HCT116 (cell line): ENCODE measurements at regions not wholly inside any gene's neighbourhood (a gene's known extent, or its start where the extent isn't known, plus 50 kb on each side); places are given as distances from the start of the nearest gene placed in this dataset.

Experiments
- ATAC-seq: fragments of 200-7000 bp; cut with Tn5 transposase; 2 replicates; pipeline ENCODE4 v1.9.1; 2020; ENCODE audit warnings: mild to moderate bottlenecking, moderate library complexity
- BruUV-seq: library from RNA; stranded (reverse); fragments of 400-500 nt; replicated peaks from 2 replicates; lab custom pipeline; 2021; lab: Mats Ljungman, UMichigan
- CTCF ChIA-PET: fragments of 300-600 bp; sonication (Branson Sonifier 250); formaldehyde crosslinking; loops from one replicate; lab custom pipeline; 2021; ENCODE audit warnings: antibody characterized with exemption; lab: Charles Lee
- POLR2A ChIA-PET: fragments of 300-600, 350-600 bp; sonication (Branson Sonifier 250); formaldehyde crosslinking; loops from one replicate; lab custom pipeline; 2021; ENCODE audit warnings: antibody characterized with exemption; lab: Charles Lee
- RAD21 ChIA-PET, 2 experiments: fragments of 300-600 bp; sonication (Branson Sonifier 250); formaldehyde crosslinking; loops; one replicate each; lab custom pipeline; 2023; ENCODE audit warnings: low total read pairs in 2 of 2; ENCODE audit not compliant: uncharacterized antibody in 2 of 2, unreplicated experiment in 2 of 2, low non-redundant PET in 1 of 2; lab: Charles Lee
- DNase-seq: peaks from one replicate; pipeline ENCODE4 v3.0.0-alpha.2; 2010; ENCODE audit warnings: low read depth, low spot score
- H2AFZ ChIP-seq: fragments of 200-600 bp; shearing (Covaris generic), sonication (generic); 2 replicates; pipeline ENCODE4 v1.6.1; 2017; ENCODE audit warnings: low read depth, mixed run types, mixed read lengths, antibody characterized with exemption, low read length; ENCODE audit not compliant: poor library complexity, severe bottlenecking
- H3K27ac ChIP-seq: 2 replicates; pipeline ENCODE4 v1.5.1; 2012; ENCODE audit warnings: low read depth, low read length
- H3K27me3 ChIP-seq: fragments of 200-600 bp; sonication (generic); 2 replicates; pipeline ENCODE4 v1.6.1; 2016; ENCODE audit warnings: mixed run types, low read length, mixed read lengths; ENCODE audit not compliant: insufficient read depth
- H3K36me3 ChIP-seq, 2 experiments: fragments of 200-500 bp in 1 of 2; fragments of 200-600 bp in 1 of 2; sonication (Bioruptor generic) in 1 of 2; sonication (generic) in 1 of 2; 2 replicates each; pipeline versions ENCODE4 v1.5.1 to v1.6.1; 2014 to 2016; ENCODE audit warnings: low read length in 2 of 2, inconsistent platforms in 1 of 2, mixed read lengths in 1 of 2, mixed run types in 1 of 2; ENCODE audit not compliant: insufficient read depth in 2 of 2, control insufficient read depth in 1 of 2
- H3K4me1 ChIP-seq, 2 experiments: fragments of 200-600 bp in 1 of 2; sonication (generic) in 1 of 2; 2 replicates each; pipeline versions ENCODE4 v1.5.1 to v1.6.1; 2012 to 2017; ENCODE audit warnings: low read length in 2 of 2, inconsistent platforms in 1 of 2, mild to moderate bottlenecking in 1 of 2, mixed read lengths in 1 of 2, mixed run types in 1 of 2, moderate library complexity in 1 of 2; ENCODE audit not compliant: insufficient read depth in 2 of 2, control insufficient read depth in 1 of 2
- H3K4me2 ChIP-seq: fragments of 200-600 bp; sonication (generic); 2 replicates; pipeline ENCODE4 v1.6.1; 2017; ENCODE audit warnings: mixed run types, low read length, mixed read lengths
- H3K4me3 ChIP-seq, 2 experiments: fragments of 200-600 bp in 1 of 2; sonication (generic) in 1 of 2; replicated peaks in 1 of 2; 2 replicates each; pipeline ENCODE4 v1.5.1; 2011 to 2016; ENCODE audit warnings: low read length in 2 of 2, control low read depth in 1 of 2, low read depth in 1 of 2, mild to moderate bottlenecking in 1 of 2, mixed read lengths in 1 of 2, mixed run types in 1 of 2
- H3K79me2 ChIP-seq: fragments of 200-600 bp; sonication (generic); 2 replicates; pipeline ENCODE4 v1.6.1; 2017; ENCODE audit warnings: mild to moderate bottlenecking, mixed run types, low read length, moderate library complexity, mixed read lengths; ENCODE audit not compliant: insufficient read depth
- H3K9ac ChIP-seq: fragments of 200-600 bp; sonication (generic); 2 replicates; pipeline ENCODE4 v1.6.1; 2016; ENCODE audit warnings: low read length, mixed read lengths
- H3K9me2 ChIP-seq: fragments of 200-600 bp; sonication (generic), shearing (Covaris generic); 2 replicates; pipeline ENCODE4 v1.6.1; 2017; ENCODE audit warnings: mixed run types, mild to moderate bottlenecking, moderate library complexity; ENCODE audit not compliant: insufficient read depth
- H3K9me3 ChIP-seq, 2 experiments: fragments of 200-500 bp in 1 of 2; fragments of 200-600 bp in 1 of 2; sonication (Bioruptor generic) in 1 of 2; sonication (generic) in 1 of 2; 2 replicates each; pipeline ENCODE4 v1.6.1; 2014 to 2017; ENCODE audit warnings: low read length in 2 of 2, mixed read lengths in 2 of 2, inconsistent platforms in 1 of 2, low read depth in 1 of 2, mild to moderate bottlenecking in 1 of 2, mixed run types in 1 of 2, moderate library complexity in 1 of 2; ENCODE audit not compliant: control insufficient read depth in 1 of 2, insufficient read depth in 1 of 2
- H4K20me1 ChIP-seq: fragments of 200-600 bp; sonication (generic), shearing (Covaris generic); 2 replicates; pipeline ENCODE4 v1.6.1; 2017; ENCODE audit warnings: mixed run types, mild to moderate bottlenecking, moderate library complexity; ENCODE audit not compliant: insufficient read depth
- CBX3 ChIP-seq: IDR thresholded peaks from 2 replicates; pipeline ENCODE4 v1.6.1; 2012; ENCODE audit warnings: low read depth
- CEBPB ChIP-seq: IDR thresholded peaks from 2 replicates; pipeline ENCODE4 v1.6.1; 2012; ENCODE audit warnings: low read depth
- CTCF ChIP-seq, 3 experiments: fragments of 200-600 bp in 1 of 3; sonication (generic) in 1 of 3; IDR thresholded peaks in 2 of 3; conservative IDR thresholded peaks in 1 of 3; 2 replicates each; pipeline ENCODE4 v1.5.1; 2012 to 2017; ENCODE audit warnings: low read depth in 2 of 3, low read length in 2 of 3, antibody characterized with exemption in 1 of 3, borderline replicate concordance in 1 of 3, control low read depth in 1 of 3, mild to moderate bottlenecking in 1 of 3, mixed read lengths in 1 of 3, mixed run types in 1 of 3, moderate library complexity in 1 of 3; ENCODE audit not compliant: insufficient read depth in 1 of 3
- EGR1 ChIP-seq: IDR thresholded peaks from 2 replicates; pipeline ENCODE4 v1.6.1; 2012; ENCODE audit warnings: low read depth
- ELF1 ChIP-seq: IDR thresholded peaks from 2 replicates; pipeline ENCODE4 v1.6.1; 2012; ENCODE audit warnings: low read depth, borderline replicate concordance
- EZH2 ChIP-seq: fragments of 200-600 bp; sonication (generic); IDR thresholded peaks from 2 replicates; pipeline ENCODE4 v1.6.1; 2017; ENCODE audit warnings: antibody characterized with exemption, mixed run types
- EZH2phosphoT487 ChIP-seq: fragments of 200-600 bp; IDR thresholded peaks from 2 replicates; pipeline ENCODE4 v1.6.1; 2018; ENCODE audit warnings: antibody characterized with exemption, borderline replicate concordance
- JUND ChIP-seq: IDR thresholded peaks from 2 replicates; pipeline ENCODE4 v1.6.1; 2012
- POLR2A ChIP-seq: IDR thresholded peaks from 2 replicates; pipeline ENCODE4 v1.7.0; 2011; ENCODE audit warnings: borderline replicate concordance; ENCODE audit not compliant: insufficient read depth, insufficient read length; ENCODE audit errors: extremely low read depth
- POLR2AphosphoS5 ChIP-seq: IDR thresholded peaks from 2 replicates; pipeline ENCODE4 v1.6.1; 2011; ENCODE audit warnings: mild to moderate bottlenecking, low read depth, low read length, moderate library complexity
- REST ChIP-seq: IDR thresholded peaks from 2 replicates; pipeline ENCODE4 v1.6.1; 2012; ENCODE audit warnings: low read depth
- SIN3A ChIP-seq: IDR thresholded peaks from 2 replicates; pipeline ENCODE4 v1.6.1; 2012; ENCODE audit warnings: low read depth
- intact Hi-C: fragments of 100-400 bp; cut with micrococcal nuclease; formaldehyde crosslinking; loops from 2 replicates; pipeline ENCODE4 v1.10.0; 2022

DNA sequence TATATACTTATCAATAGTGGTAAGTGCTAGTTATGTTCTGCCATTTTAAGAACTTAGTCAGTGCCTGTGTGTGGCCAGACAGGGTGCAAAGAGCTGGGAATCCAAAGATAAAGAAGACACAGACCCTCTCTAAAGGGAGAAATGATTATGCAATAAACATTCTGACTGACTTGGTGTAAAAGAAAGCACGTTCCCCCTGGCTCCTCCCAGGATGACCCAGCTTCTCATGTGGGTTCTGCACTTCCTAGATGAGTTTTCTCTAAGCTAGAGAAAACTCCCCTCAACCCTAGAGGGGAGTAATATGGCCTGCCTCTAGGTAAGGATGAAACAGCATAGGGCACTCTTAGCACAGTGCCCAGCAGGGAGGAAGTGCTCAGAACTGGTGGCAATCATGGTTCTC is 231.2 kb downstream of the VRK1 start (continued):
- TF ChIP-seq CTCF (IDR thresholded peaks at IDR 0.05 in 2 of 3, conservative IDR thresholded peaks at IDR 0.05 in 1 of 3; ENCODE audit: borderline replicate concordance in 1 of 3, insufficient read depth in 1 of 3, low read depth in 2 of 3, low read length in 2 of 3) = no peak
- no peak for TF ChIP-seq SIN3A
- TF ChIP-seq ELF1 = no peak
- no peak for TF ChIP-seq POLR2A
- no peak for TF ChIP-seq EGR1

DNA sequence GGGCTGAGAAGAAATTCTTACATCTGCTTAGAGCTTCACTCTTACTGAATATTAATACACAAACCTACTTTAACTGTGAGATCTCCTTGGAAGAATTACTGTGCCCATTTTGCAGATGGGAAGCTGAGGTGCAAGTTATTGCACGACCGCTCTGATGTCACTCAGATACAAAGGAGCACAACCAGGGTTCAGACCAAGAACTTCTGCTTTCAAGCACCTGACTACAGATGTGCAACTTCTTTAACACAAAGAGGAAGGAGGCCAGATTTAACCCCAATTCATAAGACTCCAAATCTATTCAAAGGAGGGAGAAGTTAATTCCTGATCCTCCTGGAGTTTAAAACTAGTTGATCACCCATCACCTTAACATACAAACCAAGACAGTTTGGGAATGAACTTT is 232.6 kb downstream of the VRK1 start:
- no TSS peak for BruUV-seq
- Histone ChIP-seq H2AFZ (no peak overlapping the region), H3K36me3 (no peaks in the 10 kb centered on the region), H3K79me2 (no peaks in the 10 kb centered on the region), H3K9ac (no peak overlapping the region), H3K4me1 (no peaks in the 10 kb centered on the region), H3K9me2 (no peaks in the 10 kb centered on the region), H3K4me2 (no peak overlapping the region), H3K27ac (no peak overlapping the region), H3K27me3 (no peaks in the 10 kb centered on the region), H3K4me3 (no peak overlapping the region), H3K9me3 (no peaks in the 10 kb centered on the region), H4K20me1 (no peaks in the 10 kb centered on the region)
- RAD21 ChIA-PET = no interaction called here
- ATAC-seq (no peak), DNase-seq (no peak)
- POLR2A ChIA-PET = no interaction called here
- CTCF ChIA-PET = no interaction called here
- intact Hi-C loops = no loop called here
- no peak for TF ChIP-seq CEBPB
- no peak for TF ChIP-seq CBX3
- no peak for TF ChIP-seq JUND
- TF ChIP-seq SIN3A = no peak
- TF ChIP-seq REST = no peak
- TF ChIP-seq CTCF (IDR thresholded peaks at IDR 0.05 in 2 of 3, conservative IDR thresholded peaks at IDR 0.05 in 1 of 3; ENCODE audit: borderline replicate concordance in 1 of 3, insufficient read depth in 1 of 3, low read depth in 2 of 3, low read length in 2 of 3) = no peak
- TF ChIP-seq POLR2AphosphoS5 = no peak
- no peak for TF ChIP-seq EZH2phosphoT487
- TF ChIP-seq EZH2 = no peak
